Esophagus squamous epithelium (tissue), 5 donors: ENCODE measurements at regions not wholly inside any gene's neighbourhood (a gene's known extent, or its start where the extent isn't known, plus 50 kb on each side); places are given as distances from the start of the nearest gene placed in this dataset.
"Not testable (repeated sequence)": the region's sequence is repeated elsewhere in the genome, so short reads cannot be mapped to it uniquely, and the experiment has no call there.

Experiments
- DNase-seq: peaks from one replicate; lab custom pipeline; 2025; lab: John Stamatoyannopoulos, UW
- H3K27ac ChIP-seq, 4 donors: fragments of 200-600 bp; sonication (generic); one replicate each; pipeline ENCODE4 v1.5.1; 2016 to 2019; ENCODE audit warnings: mild to moderate bottlenecking in 1 of 4
- H3K27me3 ChIP-seq, 4 donors: fragments of 200-600 bp; sonication (generic); 1 replicate in 3 of 4; 2 replicates in 1 of 4; pipeline versions ENCODE4 v1.5.1 to v1.6.0; 2017 to 2021; ENCODE audit warnings: antibody characterized with exemption in 1 of 4
- H3K36me3 ChIP-seq, 3 donors: fragments of 200-600 bp; sonication (generic); one replicate each; pipeline ENCODE4 v1.5.1; 2016 to 2019
- H3K4me1 ChIP-seq, 3 donors: fragments of 200-600 bp; sonication (generic); one replicate each; pipeline ENCODE4 v1.5.1; 2017 to 2019
- H3K4me3 ChIP-seq, 4 donors: fragments of 200-600 bp; sonication (generic); 1 replicate in 3 of 4; 2 replicates in 1 of 4; pipeline ENCODE4 v1.5.1; 2016 to 2019; ENCODE audit warnings: mild to moderate bottlenecking in 2 of 4, moderate library complexity in 1 of 4
- H3K9me3 ChIP-seq, 3 donors: fragments of 200-600 bp; sonication (generic); one replicate each; pipeline ENCODE4 v1.5.1; 2016 to 2019
- CTCF ChIP-seq, 6 experiments: fragments of 450-650 bp in 4 of 6; fragments of 200-600 bp in 2 of 6; sonication (generic) in 2 of 6; IDR thresholded peaks; one replicate each; pipeline ENCODE4 v1.5.1; 2016 to 2019; ENCODE audit warnings: antibody characterized with exemption in 6 of 6, mild to moderate bottlenecking in 4 of 6, moderate library complexity in 4 of 6
- POLR2A ChIP-seq, 4 donors: fragments of 450-650 bp; IDR thresholded peaks; one replicate each; pipeline ENCODE4 v1.6.1; 2017; ENCODE audit warnings: antibody characterized with exemption in 4 of 4, mild to moderate bottlenecking in 4 of 4, moderate library complexity in 3 of 4
- WGBS, 2 donors: methylation state at CpG; one replicate each; pipeline ENCODE4 v1.1.5; 2018; 5-methylcytosine and 5-hydroxymethylcytosine counted together
- intact Hi-C: fragments of 100-400 bp; cut with DNase I; formaldehyde crosslinking; loops from one replicate; pipeline ENCODE4 v1.15.0; 2022
- donor health status: DM: yes; HTN: yes; CAD: no.

GRCh38 chr5:43837996-43838395, 235.0 kb downstream of the NNT start:
- Histone ChIP-seq H3K4me1 (no peaks in the 10 kb centered on the region), H3K27ac (no peak overlapping the region), H3K4me3 (no peak overlapping the region), H3K9me3 (no peaks in the 10 kb centered on the region), H3K27me3 (no peaks in the 10 kb centered on the region), H3K36me3 (no peaks in the 10 kb centered on the region)
- intact Hi-C loops = no loop called here
- TF ChIP-seq CTCF (IDR thresholded peaks at IDR 0.05) = no peak
- TF ChIP-seq POLR2A (IDR thresholded peaks at IDR 0.05) = no peak
- no peak for DNase-seq
- WGBS, 2 donors = 86 to 88% methylated on average over 1 of the region's 1 CpG

- Histone ChIP-seq H3K4me3 (no peak overlapping the region), H3K27ac (no peak overlapping the region), H3K4me1 (no peaks in the 10 kb centered on the region), H3K27me3 (no peaks in the 10 kb centered on the region), H3K9me3 (no peaks in the 10 kb centered on the region), H3K36me3 (no peaks in the 10 kb centered on the region)
- DNase-seq = no peak
- TF ChIP-seq POLR2A (IDR thresholded peaks at IDR 0.05) (no peak), CTCF (IDR thresholded peaks at IDR 0.05) (no peak)
- 74 to 82% methylated on average over 2 of the region's 2 CpGs for WGBS, 2 donors
- intact Hi-C loops = no loop called here
Measured at GRCh38 chr5:43837091-43837490, 234.1 kb downstream of the NNT start.

GRCh38 chr5:43833961-43834360, 231.0 kb downstream of the NNT start:
- WGBS, 2 donors = 57 to 58% methylated on average over 1 of the region's 1 CpG
- intact Hi-C loops = no loop called here
- H3K27me3 ChIP-seq = no peaks in the 10 kb centered on the region
- no peaks in the 10 kb centered on the region for H3K4me1 ChIP-seq
- no peak overlapping the region for H3K4me3 ChIP-seq
- TF ChIP-seq CTCF (IDR thresholded peaks at IDR 0.05) (no peak), POLR2A (IDR thresholded peaks at IDR 0.05) (no peak)
- no peak overlapping the region for H3K27ac ChIP-seq
- no peaks in the 10 kb centered on the region for H3K36me3 ChIP-seq
- no peak for DNase-seq
- H3K9me3 ChIP-seq = no peaks in the 10 kb centered on the region

- DNase-seq, H3K27ac ChIP-seq, H3K36me3 ChIP-seq, H3K9me3 ChIP-seq, H3K4me1 ChIP-seq, H3K4me3 ChIP-seq, H3K27me3 ChIP-seq, intact Hi-C loops: not testable (repeated sequence)
- 80 to 86% methylated on average over 1 to 4 of the region's 26 CpGs for WGBS, 2 donors
Measured at GRCh38 chr5:43824325-43824964, 221.5 kb downstream of the NNT start.

- H3K27ac ChIP-seq, H3K4me1 ChIP-seq, H3K4me3 ChIP-seq, intact Hi-C loops, DNase-seq, H3K36me3 ChIP-seq, H3K27me3 ChIP-seq: not testable (repeated sequence)
- peaks cover 0 to 31% (median 10%) of the 10 kb centered on the region in 3 donors for H3K9me3 ChIP-seq
- WGBS, 2 donors = 50% methylated on average over 1 of the region's 1 CpG; no CpG with 5 or more reads in 1 of the 2 donors
Measured at GRCh38 chr5:43818394-43818793, 215.4 kb downstream of the NNT start.

- peaks cover 0 to 33% (median 10%) of the 10 kb centered on the region in 3 donors for H3K9me3 ChIP-seq
- H3K4me1 ChIP-seq = no peaks in the 10 kb centered on the region
- H3K4me3 ChIP-seq = no peak overlapping the region
- TF ChIP-seq POLR2A (IDR thresholded peaks at IDR 0.05) (no peak), CTCF (IDR thresholded peaks at IDR 0.05) (no peak)
- no peaks in the 10 kb centered on the region for H3K27me3 ChIP-seq
- no peak overlapping the region for H3K27ac ChIP-seq
- DNase-seq = no peak
- intact Hi-C loops = no loop called here
- no peaks in the 10 kb centered on the region for H3K36me3 ChIP-seq
Measured at GRCh38 chr5:43815497-43815896, 212.5 kb downstream of the NNT start.
